Keratinocyte (primary cell): ENCODE measurements at regions not wholly inside any gene's neighbourhood (a gene's known extent, or its start where the extent isn't known, plus 50 kb on each side); places are given as distances from the start of the nearest gene placed in this dataset.

ENCODE experiments used
- DNase-seq: peaks from one replicate; pipeline ENCODE4 v3.0.0-alpha.2; 2011; ENCODE audit warnings: low read depth, missing footprints, low spot score
- FAIRE-seq: peaks from 2 replicates; lab custom pipeline; 2011; peaks lifted over from hg19 to GRCh38; lab: Jason Lieb, UNC
- H2AFZ ChIP-seq: 2 replicates; pipeline ENCODE4 v1.6.0; 2012; ENCODE audit warnings: low read length, control low read depth, inconsistent platforms; ENCODE audit not compliant: control insufficient read depth
- H3K27ac ChIP-seq: 2 replicates; pipeline ENCODE4 v1.5.1; 2011; ENCODE audit warnings: low read length; ENCODE audit not compliant: control insufficient read depth, insufficient read depth
- H3K27me3 ChIP-seq: 3 replicates; pipeline ENCODE4 v1.6.0; 2011; ENCODE audit warnings: low read length; ENCODE audit not compliant: control insufficient read depth, insufficient read depth; ENCODE audit errors: extremely low read depth
- H3K36me3 ChIP-seq, 2 experiments: 2 replicates in 1 of 2; 3 replicates in 1 of 2; pipeline ENCODE4 v1.5.1; 2011; ENCODE audit warnings: low read length in 2 of 2, mild to moderate bottlenecking in 1 of 2; ENCODE audit not compliant: control insufficient read depth in 2 of 2, insufficient read depth in 2 of 2; ENCODE audit errors: extremely low read depth in 1 of 2
- H3K4me1 ChIP-seq: 3 replicates; pipeline ENCODE4 v1.5.1; 2011; ENCODE audit warnings: low read length; ENCODE audit not compliant: control insufficient read depth, insufficient read depth; ENCODE audit errors: extremely low read depth
- H3K4me2 ChIP-seq: 3 replicates; pipeline ENCODE4 v1.6.0; 2011; ENCODE audit warnings: low read depth, low read length; ENCODE audit not compliant: control insufficient read depth, insufficient read depth; ENCODE audit errors: extremely low read depth
- H3K4me3 ChIP-seq, 3 experiments: fragments of 200-600 bp in 1 of 3; sonication (generic) in 1 of 3; 2 replicates in 2 of 3; 3 replicates in 1 of 3; pipeline ENCODE4 v1.5.1; 2011 to 2016; ENCODE audit warnings: low read length in 3 of 3, mild to moderate bottlenecking in 3 of 3, control low read depth in 2 of 3, inconsistent platforms in 1 of 3, low read depth in 1 of 3, mixed read lengths in 1 of 3, mixed run types in 1 of 3, moderate library complexity in 1 of 3; ENCODE audit not compliant: control insufficient read depth in 2 of 3, insufficient read depth in 2 of 3; ENCODE audit errors: extremely low read depth in 1 of 3
- H3K79me2 ChIP-seq: 2 replicates; pipeline ENCODE4 v1.6.0; 2012; ENCODE audit warnings: low read length; ENCODE audit not compliant: control insufficient read depth, insufficient read depth
- H3K9ac ChIP-seq: 3 replicates; pipeline ENCODE4 v1.6.0; 2011; ENCODE audit warnings: low read length; ENCODE audit not compliant: control insufficient read depth, insufficient read depth; ENCODE audit errors: extremely low read depth
- H3K9me1 ChIP-seq: 3 replicates; pipeline ENCODE4 v1.6.0; 2011; ENCODE audit warnings: low read length; ENCODE audit not compliant: control insufficient read depth, insufficient read depth; ENCODE audit errors: extremely low read depth
- H3K9me3 ChIP-seq: 2 replicates; pipeline ENCODE4 v1.5.1; 2012; ENCODE audit warnings: low read depth, low read length; ENCODE audit not compliant: control insufficient read depth
- H4K20me1 ChIP-seq: 3 replicates; pipeline ENCODE4 v1.6.0; 2011; ENCODE audit warnings: low read length; ENCODE audit not compliant: control insufficient read depth, insufficient read depth; ENCODE audit errors: extremely low read depth
- CTCF ChIP-seq, 3 experiments: IDR thresholded peaks in 1 of 3; conservative IDR thresholded peaks in 1 of 3; optimal IDR thresholded peaks in 1 of 3; 2 replicates in 2 of 3; 3 replicates in 1 of 3; pipeline versions ENCODE3 to v1.5.1; 2011; ENCODE audit warnings: low read length in 3 of 3, mild to moderate bottlenecking in 3 of 3, moderate library complexity in 2 of 3, control low read depth in 1 of 3, inconsistent platforms in 1 of 3; ENCODE audit not compliant: insufficient read depth in 2 of 3; ENCODE audit errors: extremely low read depth in 1 of 3
- EZH2 ChIP-seq: IDR thresholded peaks from one replicate; pipeline ENCODE4 v1.6.1; 2012; ENCODE audit warnings: inconsistent platforms, mild to moderate bottlenecking, low read length, moderate library complexity
- dilution Hi-C: fragments of 300-500 bp; cut with MboI; formaldehyde crosslinking; loops from one replicate; pipeline ENCODE4 v1.7.0; 2020; ENCODE audit warnings: low sequenced_read_pairs; ENCODE audit not compliant: extremely low pct_ligation_motif_present

GRCh38 chr11:127675581-127675980 is 675.0 kb upstream of the KIRREL3 start:
- TF ChIP-seq CTCF (optimal IDR thresholded peaks at IDR 0.05 in 1 of 3, IDR thresholded peaks at IDR 0.05 in 1 of 3, conservative IDR thresholded peaks at IDR 0.05 in 1 of 3; ENCODE audit: extremely low read depth in 1 of 3, insufficient read depth in 2 of 3, low read length in 3 of 3): no peak
- no peak for TF ChIP-seq EZH2
- no peak overlapping the region for H3K9ac ChIP-seq

GRCh38 chr11:127674754-127675153 is 674.2 kb upstream of the KIRREL3 start:
- Histone ChIP-seq H3K79me2 (no peaks in the 10 kb centered on the region), H3K27ac (no peak overlapping the region), H2AFZ (no peak overlapping the region), H3K9me1 (no peaks in the 10 kb centered on the region), H4K20me1 (no peaks in the 10 kb centered on the region), H3K4me2 (no peak overlapping the region), H3K9ac (no peak overlapping the region), H3K4me3 (no peak overlapping the region), H3K9me3 (no peaks in the 10 kb centered on the region), H3K27me3 (no peaks in the 10 kb centered on the region), H3K4me1 (no peaks in the 10 kb centered on the region), H3K36me3 (no peaks in the 10 kb centered on the region)
- dilution Hi-C loops: no loop called here
- DNase-seq: no peak
- TF ChIP-seq EZH2 (no peak), CTCF (optimal IDR thresholded peaks at IDR 0.05 in 1 of 3, IDR thresholded peaks at IDR 0.05 in 1 of 3, conservative IDR thresholded peaks at IDR 0.05 in 1 of 3; ENCODE audit: extremely low read depth in 1 of 3, insufficient read depth in 2 of 3, low read length in 3 of 3) (no peak)
- FAIRE-seq: no peak

More at GRCh38 chr11:127675581-127675980, 675.0 kb upstream of the KIRREL3 start:
- DNase-seq: no peak
- dilution Hi-C loops: no loop called here
- Histone ChIP-seq H3K27ac (no peak overlapping the region), H3K27me3 (no peaks in the 10 kb centered on the region), H3K9me1 (no peaks in the 10 kb centered on the region), H3K36me3 (no peaks in the 10 kb centered on the region), H3K79me2 (no peaks in the 10 kb centered on the region), H2AFZ (no peak overlapping the region), H3K9me3 (no peaks in the 10 kb centered on the region), H3K4me1 (no peaks in the 10 kb centered on the region), H3K4me2 (no peak overlapping the region), H4K20me1 (no peaks in the 10 kb centered on the region), H3K4me3 (no peak overlapping the region)
- FAIRE-seq: no peak
